ENCODE measurements at regions not wholly inside any gene's neighbourhood (a gene's known extent, or its start where the extent isn't known, plus 50 kb on each side); places are given as distances from the start of the nearest gene placed in this dataset.
"Not testable (repeated sequence)": the region's sequence is repeated elsewhere in the genome, so short reads cannot be mapped to it uniquely, and the experiment has no call there.

- not testable (repeated sequence) for TF ChIP-seq EZH2 (IDR thresholded peaks at IDR 0.05; ENCODE audit: borderline replicate concordance, low read depth, low read length, severe bottlenecking)
- TF ChIP-seq, protein P1, sequence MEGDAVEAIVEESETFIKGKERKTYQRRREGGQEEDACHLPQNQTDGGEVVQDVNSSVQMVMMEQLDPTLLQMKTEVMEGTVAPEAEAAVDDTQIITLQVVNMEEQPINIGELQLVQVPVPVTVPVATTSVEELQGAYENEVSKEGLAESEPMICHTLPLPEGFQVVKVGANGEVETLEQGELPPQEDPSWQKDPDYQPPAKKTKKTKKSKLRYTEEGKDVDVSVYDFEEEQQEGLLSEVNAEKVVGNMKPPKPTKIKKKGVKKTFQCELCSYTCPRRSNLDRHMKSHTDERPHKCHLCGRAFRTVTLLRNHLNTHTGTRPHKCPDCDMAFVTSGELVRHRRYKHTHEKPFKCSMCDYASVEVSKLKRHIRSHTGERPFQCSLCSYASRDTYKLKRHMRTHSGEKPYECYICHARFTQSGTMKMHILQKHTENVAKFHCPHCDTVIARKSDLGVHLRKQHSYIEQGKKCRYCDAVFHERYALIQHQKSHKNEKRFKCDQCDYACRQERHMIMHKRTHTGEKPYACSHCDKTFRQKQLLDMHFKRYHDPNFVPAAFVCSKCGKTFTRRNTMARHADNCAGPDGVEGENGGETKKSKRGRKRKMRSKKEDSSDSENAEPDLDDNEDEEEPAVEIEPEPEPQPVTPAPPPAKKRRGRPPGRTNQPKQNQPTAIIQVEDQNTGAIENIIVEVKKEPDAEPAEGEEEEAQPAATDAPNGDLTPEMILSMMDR (IDR thresholded peaks at IDR 0.05; ENCODE audit: borderline replicate concordance, extremely low read depth, low read length, poor library complexity, severe bottlenecking), result not testable (repeated sequence)
Measured at GRCh38 chr6:57984575-57984974, 667.1 kb downstream of the PRIM2 start.

Data from DND-41 (cell line).